SU-DHL-6 (cell line): ENCODE measurements at regions not wholly inside any gene's neighbourhood (a gene's known extent, or its start where the extent isn't known, plus 50 kb on each side); places are given as distances from the start of the nearest gene placed in this dataset.

ENCODE experiments used
- H2AFZ ChIP-seq: fragments of 200-600 bp; sonication (generic); 2 replicates; pipeline ENCODE4 v1.6.1; 2014; ENCODE audit warnings: low read depth, mild to moderate bottlenecking, moderate library complexity, mixed read lengths, antibody characterized with exemption, low read length; ENCODE audit not compliant: severe bottlenecking
- H3F3A ChIP-seq: fragments of 200-600 bp; shearing (Covaris generic); 2 replicates; pipeline ENCODE4 v1.6.0; 2016; ENCODE audit warnings: antibody characterized with exemption, mild to moderate bottlenecking; ENCODE audit not compliant: insufficient read depth
- H3K27ac ChIP-seq: fragments of 200-600 bp; sonication (generic); 2 replicates; pipeline ENCODE4 v1.5.1; 2016; ENCODE audit warnings: low read depth, mild to moderate bottlenecking, low read length, moderate library complexity, mixed read lengths
- H3K27me3 ChIP-seq: fragments of 200-600 bp; sonication (generic), shearing (Covaris generic); 2 replicates; pipeline ENCODE4 v1.6.0; 2014; ENCODE audit warnings: mild to moderate bottlenecking, low read length
- H3K36me3 ChIP-seq: fragments of 200-600 bp; sonication (generic); 2 replicates; pipeline ENCODE4 v1.6.1; 2014; ENCODE audit warnings: mild to moderate bottlenecking, low read length, mixed read lengths
- H3K4me2 ChIP-seq: fragments of 300-600, 200-600 bp; shearing (Covaris generic), sonication (generic); 2 replicates; pipeline ENCODE4 v1.6.0; 2014; ENCODE audit warnings: low read length, low read depth, mild to moderate bottlenecking; ENCODE audit not compliant: poor library complexity, severe bottlenecking
- H3K4me3 ChIP-seq: fragments of 200-600 bp; sonication (generic); 2 replicates; pipeline ENCODE4 v1.5.1; 2014; ENCODE audit warnings: antibody characterized with exemption, low read length, mild to moderate bottlenecking, mixed read lengths; ENCODE audit not compliant: insufficient read depth, poor library complexity, severe bottlenecking
- H3K79me2 ChIP-seq: fragments of 200-600 bp; sonication (generic); 2 replicates; pipeline ENCODE4 v1.6.1; 2014; ENCODE audit warnings: mild to moderate bottlenecking, low read length, moderate library complexity; ENCODE audit not compliant: insufficient read depth
- H3K9ac ChIP-seq: fragments of 200-600 bp; sonication (generic); 2 replicates; pipeline ENCODE4 v1.7.0; 2014; ENCODE audit warnings: mild to moderate bottlenecking, low read length
- H3K9me2 ChIP-seq: fragments of 200-600 bp; sonication (generic); replicated peaks from 2 replicates; pipeline ENCODE4 v1.6.1; 2014; ENCODE audit warnings: low read length; ENCODE audit not compliant: insufficient read depth
- H3K9me3 ChIP-seq: fragments of 200-600 bp; sonication (generic); 2 replicates; pipeline ENCODE4 v1.6.1; 2014; ENCODE audit warnings: low read length, mixed read lengths; ENCODE audit not compliant: insufficient read depth
- H4K20me1 ChIP-seq: fragments of 200-600 bp; sonication (generic); 2 replicates; pipeline ENCODE4 v1.6.1; 2014; ENCODE audit warnings: low read depth, mild to moderate bottlenecking, antibody characterized with exemption, low read length, moderate library complexity, mixed read lengths
- EZH2phosphoT487 ChIP-seq: fragments of 200-600 bp; sonication (generic), shearing (Covaris generic); conservative IDR thresholded peaks from 2 replicates; pipeline ENCODE4 v1.6.1; 2018; ENCODE audit warnings: mild to moderate bottlenecking, antibody characterized with exemption, low read length, moderate library complexity, mixed read lengths
- TF ChIP-seq, protein P1 (sequence below): fragments of 200-600 bp; sonication (generic); IDR thresholded peaks from one replicate; pipeline ENCODE4 v1.5.1; 2017; ENCODE audit warnings: antibody characterized with exemption, mild to moderate bottlenecking, low read length, moderate library complexity; ENCODE audit not compliant: insufficient read depth, poor library complexity, severe bottlenecking

DNA sequence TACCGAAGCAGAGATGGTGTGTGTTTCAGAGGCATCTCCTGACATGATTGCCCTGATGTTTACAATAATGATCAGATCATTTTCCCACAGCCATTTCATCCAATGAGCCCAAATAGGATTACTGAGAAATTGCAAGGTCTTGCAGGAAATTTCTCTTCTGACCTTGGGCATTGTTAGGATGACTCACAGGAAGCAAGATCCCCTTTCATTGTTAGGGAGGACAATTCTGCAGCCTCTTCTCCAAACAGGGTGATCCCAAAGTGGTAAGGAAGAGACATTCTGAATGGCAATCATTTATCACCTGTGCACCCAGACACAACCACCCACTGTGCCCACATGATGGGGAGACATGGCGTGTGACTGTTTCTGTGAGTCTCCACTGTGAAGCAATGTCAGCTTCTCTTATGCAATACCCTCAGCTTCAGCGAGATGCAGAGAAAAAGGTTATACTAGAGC is 306.7 kb upstream of the XYLT1 start:
- TF ChIP-seq, protein P1, sequence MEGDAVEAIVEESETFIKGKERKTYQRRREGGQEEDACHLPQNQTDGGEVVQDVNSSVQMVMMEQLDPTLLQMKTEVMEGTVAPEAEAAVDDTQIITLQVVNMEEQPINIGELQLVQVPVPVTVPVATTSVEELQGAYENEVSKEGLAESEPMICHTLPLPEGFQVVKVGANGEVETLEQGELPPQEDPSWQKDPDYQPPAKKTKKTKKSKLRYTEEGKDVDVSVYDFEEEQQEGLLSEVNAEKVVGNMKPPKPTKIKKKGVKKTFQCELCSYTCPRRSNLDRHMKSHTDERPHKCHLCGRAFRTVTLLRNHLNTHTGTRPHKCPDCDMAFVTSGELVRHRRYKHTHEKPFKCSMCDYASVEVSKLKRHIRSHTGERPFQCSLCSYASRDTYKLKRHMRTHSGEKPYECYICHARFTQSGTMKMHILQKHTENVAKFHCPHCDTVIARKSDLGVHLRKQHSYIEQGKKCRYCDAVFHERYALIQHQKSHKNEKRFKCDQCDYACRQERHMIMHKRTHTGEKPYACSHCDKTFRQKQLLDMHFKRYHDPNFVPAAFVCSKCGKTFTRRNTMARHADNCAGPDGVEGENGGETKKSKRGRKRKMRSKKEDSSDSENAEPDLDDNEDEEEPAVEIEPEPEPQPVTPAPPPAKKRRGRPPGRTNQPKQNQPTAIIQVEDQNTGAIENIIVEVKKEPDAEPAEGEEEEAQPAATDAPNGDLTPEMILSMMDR, result no peak
- TF ChIP-seq EZH2phosphoT487, result no peak

DNA sequence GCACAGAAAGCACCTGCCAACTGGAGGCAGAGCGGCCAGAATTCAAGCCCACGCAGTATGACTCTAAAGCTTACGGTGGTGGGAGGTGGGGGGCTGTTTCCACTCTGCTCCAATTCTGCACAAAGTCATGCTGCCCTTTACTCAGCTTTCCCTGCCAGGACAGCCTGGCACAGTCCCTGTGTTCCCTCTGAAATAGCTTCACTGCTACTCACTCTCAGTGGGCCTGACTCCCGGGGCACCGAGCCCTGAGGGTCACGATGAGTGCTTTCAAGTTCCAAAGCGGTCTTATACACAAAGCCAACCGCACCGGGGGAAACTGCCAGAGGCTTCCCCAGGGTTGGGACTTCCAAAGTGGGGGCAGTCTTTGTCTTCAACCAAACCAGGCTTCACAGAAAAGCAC is 306.1 kb upstream of the XYLT1 start:
- H4K20me1 ChIP-seq, result no peaks in the 10 kb centered on the region
- H3K36me3 ChIP-seq, result no peaks in the 10 kb centered on the region
- H3K27ac ChIP-seq, result no peak overlapping the region
- H3F3A ChIP-seq, result no peaks in the 10 kb centered on the region
- H3K9me3 ChIP-seq, result no peaks in the 10 kb centered on the region
- no peak overlapping the region for H2AFZ ChIP-seq
- H3K9ac ChIP-seq, result no peak overlapping the region
- TF ChIP-seq, protein P1, result no peak
- TF ChIP-seq EZH2phosphoT487, result no peak
- H3K27me3 ChIP-seq, result no peaks in the 10 kb centered on the region
- no peak overlapping the region for H3K4me3 ChIP-seq
- H3K9me2 ChIP-seq, result no peaks in the 10 kb centered on the region
- no peak overlapping the region for H3K4me2 ChIP-seq
- no peaks in the 10 kb centered on the region for H3K79me2 ChIP-seq

More for the DNA sequence above, 306.7 kb upstream of the XYLT1 start:
- H4K20me1 ChIP-seq, result no peaks in the 10 kb centered on the region
- no peak overlapping the region for H3K27ac ChIP-seq
- no peaks in the 10 kb centered on the region for H3K79me2 ChIP-seq
- H3K9me2 ChIP-seq, result no peaks in the 10 kb centered on the region
- H3K4me2 ChIP-seq, result no peak overlapping the region
- H3K4me3 ChIP-seq, result no peak overlapping the region
- no peak overlapping the region for H3K9ac ChIP-seq
- no peak overlapping the region for H2AFZ ChIP-seq
- H3K27me3 ChIP-seq, result no peaks in the 10 kb centered on the region
- H3F3A ChIP-seq, result no peaks in the 10 kb centered on the region
- no peaks in the 10 kb centered on the region for H3K9me3 ChIP-seq
- H3K36me3 ChIP-seq, result no peaks in the 10 kb centered on the region

DNA sequence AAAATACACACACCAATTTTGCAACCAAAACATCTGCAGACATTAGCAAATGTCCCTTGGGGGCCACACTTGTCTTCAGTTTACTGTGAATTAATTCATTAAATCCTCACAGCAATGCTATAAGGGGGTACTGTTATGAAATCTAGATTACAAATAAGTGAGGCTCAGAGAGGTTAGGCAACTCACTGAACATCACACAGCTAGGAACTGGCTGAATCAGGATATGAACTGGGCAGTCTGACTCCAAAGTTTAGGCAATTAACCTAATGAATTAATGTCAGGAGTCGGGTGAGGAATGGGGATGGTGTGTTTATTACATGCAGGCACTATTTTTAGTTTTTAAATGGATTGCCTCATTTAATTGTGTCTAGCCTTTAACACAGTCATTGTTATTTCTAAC is 305.7 kb upstream of the XYLT1 start:
- no peaks in the 10 kb centered on the region for H4K20me1 ChIP-seq
- H3K9me2 ChIP-seq, result no peaks in the 10 kb centered on the region
- H3K27ac ChIP-seq, result no peak overlapping the region
- no peaks in the 10 kb centered on the region for H3K27me3 ChIP-seq
- no peak for TF ChIP-seq EZH2phosphoT487
- TF ChIP-seq, protein P1, result no peak
- H3K4me2 ChIP-seq, result no peak overlapping the region
- H3F3A ChIP-seq, result no peaks in the 10 kb centered on the region
- no peak overlapping the region for H3K9ac ChIP-seq
- no peaks in the 10 kb centered on the region for H3K9me3 ChIP-seq
- no peak overlapping the region for H2AFZ ChIP-seq
- H3K79me2 ChIP-seq, result no peaks in the 10 kb centered on the region
- H3K4me3 ChIP-seq, result no peak overlapping the region
- H3K36me3 ChIP-seq, result no peaks in the 10 kb centered on the region

DNA sequence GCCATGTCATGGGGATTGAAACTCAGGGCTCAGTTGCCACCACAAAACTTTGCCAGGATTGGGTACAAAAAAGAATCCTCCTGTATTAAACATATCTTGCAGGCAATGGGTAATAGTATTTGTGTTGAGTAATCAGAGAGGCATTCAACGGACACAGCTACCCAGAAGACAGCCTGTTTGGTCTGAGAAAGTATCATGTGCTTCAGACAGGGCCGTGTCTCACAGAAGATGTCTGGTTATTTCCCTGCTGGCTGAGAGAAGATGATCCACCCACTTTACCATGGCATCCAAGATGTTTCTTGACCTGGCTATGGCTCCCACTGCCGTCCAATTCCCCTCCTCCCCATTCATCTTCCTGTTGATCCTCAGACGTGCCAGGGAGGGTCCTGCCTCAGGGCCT is 304.3 kb upstream of the XYLT1 start:
- Histone ChIP-seq H3K9ac (no peak overlapping the region), H3K9me3 (no peaks in the 10 kb centered on the region), H3K79me2 (no peaks in the 10 kb centered on the region), H3F3A (no peaks in the 10 kb centered on the region), H3K9me2 (no peaks in the 10 kb centered on the region), H3K27ac (no peak overlapping the region), H2AFZ (no peak overlapping the region), H3K4me3 (no peak overlapping the region), H4K20me1 (no peaks in the 10 kb centered on the region), H3K36me3 (no peaks in the 10 kb centered on the region), H3K27me3 (no peaks in the 10 kb centered on the region), H3K4me2 (no peak overlapping the region)
- TF ChIP-seq EZH2phosphoT487, result no peak
- TF ChIP-seq, protein P1, result no peak
